GM23248 (cell line): ENCODE measurements at regions not wholly inside any gene's neighbourhood (a gene's known extent, or its start where the extent isn't known, plus 50 kb on each side); places are given as distances from the start of the nearest gene placed in this dataset.

Experiments
- EZH2 ChIP-seq: fragments of 200-600 bp; sonication (generic); IDR thresholded peaks from 2 replicates; pipeline ENCODE4 v1.6.1; 2018; ENCODE audit warnings: antibody characterized with exemption, mild to moderate bottlenecking; ENCODE audit not compliant: insufficient read depth, poor library complexity, severe bottlenecking
- EZH2phosphoT487 ChIP-seq: fragments of 200-600 bp; sonication (generic); IDR thresholded peaks from 2 replicates; pipeline ENCODE4 v1.6.1; 2018; ENCODE audit warnings: antibody characterized with exemption, moderate library complexity, mild to moderate bottlenecking, low read depth; ENCODE audit not compliant: insufficient read depth

GRCh38 chr7:19327018-19327417, 181.8 kb upstream of the FERD3L start:
- TF ChIP-seq EZH2phosphoT487 (no peak), EZH2 (no peak)
